ENCODE measurements at regions not wholly inside any gene's neighbourhood (a gene's known extent, or its start where the extent isn't known, plus 50 kb on each side); places are given as distances from the start of the nearest gene placed in this dataset.

DNA sequence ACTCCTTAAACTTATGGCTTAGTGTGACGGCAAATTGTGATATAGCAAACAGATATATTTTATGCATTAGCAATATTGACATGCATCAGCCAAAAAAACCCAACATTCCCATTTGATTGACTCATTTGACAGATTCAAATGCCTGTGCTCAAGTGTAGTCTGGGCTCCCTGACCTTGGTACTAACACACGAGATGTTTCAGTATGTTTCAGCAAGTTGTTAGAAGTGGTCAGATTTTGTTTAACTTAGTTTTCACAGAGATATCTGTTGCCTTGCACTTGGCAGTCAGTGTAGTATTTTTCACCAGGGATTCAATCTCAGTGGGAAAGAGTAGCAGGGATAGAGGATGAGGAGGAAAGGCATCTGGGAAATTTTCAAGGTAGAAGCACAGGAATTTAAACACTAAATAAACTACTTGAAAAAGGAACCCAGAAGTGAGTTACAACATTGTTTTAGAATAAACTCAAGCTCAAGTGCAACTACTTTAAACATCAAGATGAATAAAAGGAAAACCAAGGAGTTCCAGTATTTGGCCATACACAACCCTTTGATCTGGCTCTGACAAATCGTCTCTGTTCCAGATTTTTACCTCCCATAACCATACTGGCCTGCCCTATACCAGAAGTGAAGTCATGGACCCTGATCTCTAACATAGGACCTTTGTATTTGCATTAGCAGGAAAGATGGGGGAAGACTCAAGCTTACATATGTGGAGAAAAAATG, 56.5 kb upstream of the BLID start (continued):
- TF ChIP-seq MAZ (IDR thresholded peaks at IDR 0.05; ENCODE audit: borderline replicate concordance, low read depth, low read length), result no peak

DNA sequence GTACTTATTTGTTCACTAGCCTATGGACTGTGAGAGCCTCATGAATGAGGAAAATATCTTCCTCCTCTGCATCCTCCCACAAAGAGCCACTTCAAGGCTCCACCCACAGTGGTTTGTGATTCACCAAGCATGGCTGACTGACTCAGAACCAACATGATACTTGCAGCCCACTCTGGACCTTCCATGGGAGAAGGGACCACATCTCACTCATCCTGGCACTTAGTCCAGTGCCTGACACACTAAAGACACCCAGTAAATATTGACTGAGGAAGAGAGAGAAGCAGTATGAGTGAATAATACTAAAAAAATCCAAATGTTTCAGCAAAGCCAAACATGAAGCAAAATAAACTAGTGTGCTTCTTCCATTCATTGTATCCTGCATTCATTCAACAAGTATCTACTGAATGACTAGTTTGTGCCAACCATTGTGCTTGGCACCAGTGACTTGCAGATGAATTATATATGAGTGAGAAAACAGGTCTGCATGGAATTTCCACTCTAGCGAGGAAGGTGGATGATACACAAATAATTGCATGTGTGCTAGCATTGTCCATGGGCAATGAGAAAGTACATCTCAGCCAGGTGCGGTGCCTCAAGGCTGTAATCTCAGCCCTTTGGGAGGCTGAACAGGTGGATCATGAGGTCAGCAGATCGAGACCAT, 54.9 kb upstream of the BLID start:
- in situ Hi-C loops (cut with MboI; ENCODE audit: low sequenced_read_pairs) (no loop called here), intact Hi-C loops (cut with micrococcal nuclease) (no loop called here), dilution Hi-C loops (cut with HindIII; ENCODE audit: low sequenced_read_pairs, unreplicated experiment) (no loop called here)
- H4K91ac ChIP-seq (ENCODE audit: insufficient read depth, low read depth, low read length), result peak overlapping the region; percentile 2; the same call in 1 of the 2 replicates
- peaks cover 0 to 10% of the 10 kb centered on the region in 2 experiments; a peak in 1 of 4 replicates for H3K79me1 ChIP-seq (ENCODE audit: low read depth in 1 of 2, low read length in 2 of 2)
- peak overlapping the region; percentile 50; the same call in 1 of the 2 replicates for H3K23ac ChIP-seq (ENCODE audit: low read depth, low read length)
- H3K9ac ChIP-seq (ENCODE audit: low read depth, low read length), result no peak overlapping the region
- peak overlapping the region; percentile 26 to 90; a peak in 3 of 4 replicates for H4K8ac ChIP-seq (ENCODE audit: low read depth in 2 of 2, low read length in 2 of 2)
- H3K27me3 ChIP-seq (ENCODE audit: control insufficient read depth, insufficient read depth, low read length), result no peaks in the 10 kb centered on the region
- H2BK5ac ChIP-seq (ENCODE audit: low read depth, low read length, poor library complexity, severe bottlenecking), result peak overlapping the region; percentile 96
- peaks cover 15% of the 10 kb centered on the region for H3K9me1 ChIP-seq (ENCODE audit: insufficient read depth, low read length)
- peaks cover 46% of the 10 kb centered on the region for H4K20me1 ChIP-seq (ENCODE audit: insufficient read depth, low read length)
- H2BK15ac ChIP-seq (ENCODE audit: low read depth, low read length), result no peak overlapping the region
- H3K36me3 ChIP-seq (ENCODE audit: control insufficient read depth, insufficient read depth, low read length), result peaks cover 30% of the 10 kb centered on the region
- peak; percentile 24 for TF ChIP-seq RCOR1 (IDR thresholded peaks at IDR 0.05; ENCODE audit: insufficient replicate concordance, low read length)
- TF ChIP-seq MXI1 (IDR thresholded peaks at IDR 0.05; ENCODE audit: borderline replicate concordance, low read depth, low read length), result peak; percentile 29; the same call in 1 of the 2 replicates
- peak; percentile 53 for TF ChIP-seq BHLHE40 (IDR thresholded peaks at IDR 0.05; ENCODE audit: low read depth, low read length)
- TF ChIP-seq FOS (IDR thresholded peaks at IDR 0.05; ENCODE audit: low read depth, low read length), result peak; percentile 66; the same call in 1 of the 2 replicates
- TF ChIP-seq POLR2A (IDR thresholded peaks at IDR 0.05; ENCODE audit: low read depth, low read length), result 0 out of 2 replicates have a peak, but pooled peaks have one; percentile 38
- TF ChIP-seq NFE2L2 (IDR thresholded peaks at IDR 0.05; ENCODE audit: low read depth, low read length), result no peak
- peak; percentile 16; the same call in 1 of the 2 replicates for TF ChIP-seq MAZ (IDR thresholded peaks at IDR 0.05; ENCODE audit: borderline replicate concordance, low read depth, low read length)
- no peak for TF ChIP-seq RFX5 (IDR thresholded peaks at IDR 0.05; ENCODE audit: low read depth, low read length)
- TF ChIP-seq, protein P1, sequence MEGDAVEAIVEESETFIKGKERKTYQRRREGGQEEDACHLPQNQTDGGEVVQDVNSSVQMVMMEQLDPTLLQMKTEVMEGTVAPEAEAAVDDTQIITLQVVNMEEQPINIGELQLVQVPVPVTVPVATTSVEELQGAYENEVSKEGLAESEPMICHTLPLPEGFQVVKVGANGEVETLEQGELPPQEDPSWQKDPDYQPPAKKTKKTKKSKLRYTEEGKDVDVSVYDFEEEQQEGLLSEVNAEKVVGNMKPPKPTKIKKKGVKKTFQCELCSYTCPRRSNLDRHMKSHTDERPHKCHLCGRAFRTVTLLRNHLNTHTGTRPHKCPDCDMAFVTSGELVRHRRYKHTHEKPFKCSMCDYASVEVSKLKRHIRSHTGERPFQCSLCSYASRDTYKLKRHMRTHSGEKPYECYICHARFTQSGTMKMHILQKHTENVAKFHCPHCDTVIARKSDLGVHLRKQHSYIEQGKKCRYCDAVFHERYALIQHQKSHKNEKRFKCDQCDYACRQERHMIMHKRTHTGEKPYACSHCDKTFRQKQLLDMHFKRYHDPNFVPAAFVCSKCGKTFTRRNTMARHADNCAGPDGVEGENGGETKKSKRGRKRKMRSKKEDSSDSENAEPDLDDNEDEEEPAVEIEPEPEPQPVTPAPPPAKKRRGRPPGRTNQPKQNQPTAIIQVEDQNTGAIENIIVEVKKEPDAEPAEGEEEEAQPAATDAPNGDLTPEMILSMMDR (conservative IDR thresholded peaks at IDR 0.05; ENCODE audit: low read depth, low read length), result no peak
- no peak for TF ChIP-seq RAD21 (IDR thresholded peaks at IDR 0.05; ENCODE audit: low read length)
- no peak for TF ChIP-seq CEBPB (IDR thresholded peaks at IDR 0.05; ENCODE audit: low read depth, low read length)
- no peak overlapping the region; the same call in 1 of the 2 replicates for H2BK20ac ChIP-seq (ENCODE audit: low read depth, low read length)
- ChIA-PET CTCF (interaction anchor here (0.6 kb wide), 1 partner anchor 18 kb away, joined by 7 read pairs; no protein-coding TSS in a partner anchor), POLR2A (ENCODE audit: unreplicated experiment) (no interaction called here)
- H3K4ac ChIP-seq (ENCODE audit: low read depth, low read length), result peak overlapping the region; percentile 58
- no peaks in the 10 kb centered on the region for H3K9me3 ChIP-seq (ENCODE audit: control insufficient read depth, insufficient read depth, low read length)
- H2AK5ac ChIP-seq (ENCODE audit: low read depth, low read length), result 0 out of 2 replicates have a peak overlapping the region, but pooled peaks have one; percentile 13
- H3K4me2 ChIP-seq (ENCODE audit: low read depth, low read length), result peak overlapping the region; percentile 10; the same call in 1 of the 2 replicates
- H3K14ac ChIP-seq (replicated peaks; ENCODE audit: low read depth, low read length), result 0 out of 2 replicates have a peak overlapping the region, but pooled peaks have one; percentile 47
- H2AK9ac ChIP-seq (replicated peaks; ENCODE audit: low read depth, low read length, poor library complexity), result no peak overlapping the region
- no peak overlapping the region for H2AFZ ChIP-seq (replicated peaks; ENCODE audit: low read length, poor library complexity)
- BruUV-seq (replicated peaks), result no TSS peak
- peak; percentile 70 for ATAC-seq (ENCODE audit: low read depth)
- peak; percentile 94 for DNase-seq
- no peak overlapping the region for H4K5ac ChIP-seq (ENCODE audit: low read depth, low read length)
- peak overlapping the region; percentile 1; the same call in 1 of the 2 replicates for H2BK120ac ChIP-seq (ENCODE audit: low read depth, low read length)
- H3K27ac ChIP-seq (ENCODE audit: insufficient read depth, low read length), result peak overlapping the region; percentile 24
- no peak overlapping the region for H3K56ac ChIP-seq (ENCODE audit: extremely low read depth, insufficient read depth, low read length)
- no CpG with 5 or more reads among the region's 3 CpGs for WGBS, 2 experiments (ENCODE audit: extremely low coverage in 2 of 2, insufficient read length in 1 of 2)
- H3K18ac ChIP-seq (ENCODE audit: low read depth, low read length), result peak overlapping the region; percentile 35; the same call in 1 of the 2 replicates
- H3K4me3 ChIP-seq (ENCODE audit: insufficient read depth, low read depth, low read length), result no peak overlapping the region
- peaks cover 27% of the 10 kb centered on the region for H3K4me1 ChIP-seq (ENCODE audit: control insufficient read depth, insufficient read depth, low read length)
